GM12865 (cell line): ENCODE measurements at regions not wholly inside any gene's neighbourhood (a gene's known extent, or its start where the extent isn't known, plus 50 kb on each side); places are given as distances from the start of the nearest gene placed in this dataset.
"Not testable (repeated sequence)": the region's sequence is repeated elsewhere in the genome, so short reads cannot be mapped to it uniquely, and the experiment has no call there.

ENCODE experiments used
- DNase-seq: peaks from one replicate; pipeline ENCODE4 v3.0.0; 2010; ENCODE audit warnings: low read depth
- H3K4me3 ChIP-seq: 2 replicates; pipeline ENCODE4 v1.5.1; 2011; ENCODE audit warnings: mild to moderate bottlenecking, low read depth, low read length, control low read depth
- TF ChIP-seq, protein P1 (sequence below): IDR thresholded peaks from 2 replicates; pipeline ENCODE4 v1.5.1; 2011; ENCODE audit warnings: low read length, control low read depth, low read depth, inconsistent platforms; ENCODE audit not compliant: insufficient read depth; ENCODE audit errors: missing control alignments

DNA sequence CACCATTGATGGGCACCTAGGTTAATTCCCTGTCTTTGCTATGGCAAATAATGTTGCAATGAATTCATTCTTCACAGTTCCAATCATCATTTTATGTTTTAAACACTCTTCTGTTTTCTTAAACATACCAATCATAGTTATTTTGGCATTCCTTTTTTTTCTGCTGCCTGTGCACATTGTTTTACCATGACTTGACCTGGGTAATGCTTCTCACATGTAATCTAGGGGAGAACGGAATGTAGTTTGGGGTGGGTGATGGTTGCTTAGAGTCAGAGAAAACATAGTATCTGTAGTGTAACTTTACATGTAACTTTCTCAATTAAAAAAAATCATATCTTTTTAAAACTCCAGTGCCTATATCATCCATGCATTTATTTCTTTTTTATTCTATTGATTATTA lies 1945.3 kb upstream of the RAG2 start:
- no peak for DNase-seq
- TF ChIP-seq, protein P1, sequence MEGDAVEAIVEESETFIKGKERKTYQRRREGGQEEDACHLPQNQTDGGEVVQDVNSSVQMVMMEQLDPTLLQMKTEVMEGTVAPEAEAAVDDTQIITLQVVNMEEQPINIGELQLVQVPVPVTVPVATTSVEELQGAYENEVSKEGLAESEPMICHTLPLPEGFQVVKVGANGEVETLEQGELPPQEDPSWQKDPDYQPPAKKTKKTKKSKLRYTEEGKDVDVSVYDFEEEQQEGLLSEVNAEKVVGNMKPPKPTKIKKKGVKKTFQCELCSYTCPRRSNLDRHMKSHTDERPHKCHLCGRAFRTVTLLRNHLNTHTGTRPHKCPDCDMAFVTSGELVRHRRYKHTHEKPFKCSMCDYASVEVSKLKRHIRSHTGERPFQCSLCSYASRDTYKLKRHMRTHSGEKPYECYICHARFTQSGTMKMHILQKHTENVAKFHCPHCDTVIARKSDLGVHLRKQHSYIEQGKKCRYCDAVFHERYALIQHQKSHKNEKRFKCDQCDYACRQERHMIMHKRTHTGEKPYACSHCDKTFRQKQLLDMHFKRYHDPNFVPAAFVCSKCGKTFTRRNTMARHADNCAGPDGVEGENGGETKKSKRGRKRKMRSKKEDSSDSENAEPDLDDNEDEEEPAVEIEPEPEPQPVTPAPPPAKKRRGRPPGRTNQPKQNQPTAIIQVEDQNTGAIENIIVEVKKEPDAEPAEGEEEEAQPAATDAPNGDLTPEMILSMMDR = no peak
- no peak overlapping the region for H3K4me3 ChIP-seq

DNA sequence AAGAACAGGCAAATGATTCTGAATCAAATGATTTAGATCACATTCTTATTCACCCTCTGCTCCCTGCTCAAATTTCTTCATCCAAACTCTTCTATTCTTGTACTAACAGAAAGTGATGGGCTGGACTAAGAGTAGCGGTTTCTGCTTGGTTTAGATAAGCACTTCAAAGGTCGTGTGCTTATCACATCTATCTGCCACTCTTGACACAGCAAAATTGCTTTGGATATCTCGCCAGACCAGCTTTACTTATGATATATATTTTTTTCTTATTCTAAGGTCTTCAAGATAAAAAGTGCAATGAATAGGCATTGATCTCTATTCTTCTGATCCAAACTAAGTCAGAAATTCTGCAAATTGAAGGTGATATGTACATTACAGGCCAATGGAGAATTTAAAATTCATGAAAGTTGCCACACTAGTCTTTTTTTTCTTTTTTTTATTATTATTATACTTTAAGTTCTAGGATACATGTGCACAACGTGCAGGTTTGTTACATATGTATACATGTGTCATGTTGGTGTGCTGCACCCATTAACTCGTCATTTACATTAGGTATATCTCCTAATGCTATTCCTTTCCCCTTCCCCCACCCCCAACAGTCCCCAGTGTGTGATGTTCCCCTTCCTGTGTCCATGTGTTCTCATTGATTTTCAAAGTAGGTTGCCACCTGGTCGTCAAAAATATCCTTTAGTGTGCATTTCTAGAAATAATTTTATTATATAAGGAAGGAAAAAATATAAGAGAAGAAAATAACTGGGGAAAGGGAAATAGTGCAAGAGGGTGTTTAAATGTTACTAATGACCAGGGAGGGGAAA lies 1941.0 kb upstream of the RAG2 start:
- H3K4me3 ChIP-seq = no peak overlapping the region
- TF ChIP-seq, protein P1 = no peak
- DNase-seq = no peak

DNA sequence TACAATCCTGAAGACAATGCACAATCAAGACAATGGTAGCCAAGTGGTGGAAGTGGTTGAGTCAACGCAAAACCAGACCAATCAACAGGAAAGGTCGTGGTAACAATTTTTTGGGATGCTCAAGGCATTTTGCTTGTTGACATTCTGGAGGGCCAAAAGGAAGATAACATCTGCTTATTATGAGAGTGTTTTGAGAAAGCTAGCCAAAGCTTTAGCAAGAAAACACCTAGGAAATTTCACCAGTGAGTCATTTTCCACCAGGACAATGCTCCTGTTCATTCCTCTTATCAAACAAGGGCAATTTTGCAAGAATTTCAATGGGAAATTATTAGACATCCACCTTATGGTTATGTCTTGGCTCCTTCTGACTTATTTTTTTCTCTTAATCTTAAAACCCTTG lies 1932.2 kb upstream of the RAG2 start:
- TF ChIP-seq, protein P1 = no peak
- no peak overlapping the region for H3K4me3 ChIP-seq
- DNase-seq = no peak

DNA sequence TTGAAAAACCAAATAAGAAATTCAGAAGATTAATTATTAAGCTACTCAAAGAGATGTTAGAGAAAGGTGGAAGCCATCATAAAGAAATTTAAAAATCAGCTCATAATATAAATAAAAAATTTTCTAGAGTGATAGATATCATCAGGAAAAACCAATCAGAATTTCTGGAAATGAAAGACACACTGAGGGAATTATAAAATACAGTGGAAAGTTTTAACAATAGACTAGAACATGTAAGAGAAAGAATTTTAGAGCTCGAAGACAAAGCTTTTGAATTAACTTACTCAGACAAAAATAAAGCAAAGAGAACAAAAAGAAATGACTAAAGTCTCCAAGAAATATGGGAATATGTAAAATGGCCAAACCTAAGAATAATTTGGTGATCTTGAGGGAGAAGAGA lies 1926.9 kb upstream of the RAG2 start:
- no peak for DNase-seq
- TF ChIP-seq, protein P1 = no peak

DNA sequence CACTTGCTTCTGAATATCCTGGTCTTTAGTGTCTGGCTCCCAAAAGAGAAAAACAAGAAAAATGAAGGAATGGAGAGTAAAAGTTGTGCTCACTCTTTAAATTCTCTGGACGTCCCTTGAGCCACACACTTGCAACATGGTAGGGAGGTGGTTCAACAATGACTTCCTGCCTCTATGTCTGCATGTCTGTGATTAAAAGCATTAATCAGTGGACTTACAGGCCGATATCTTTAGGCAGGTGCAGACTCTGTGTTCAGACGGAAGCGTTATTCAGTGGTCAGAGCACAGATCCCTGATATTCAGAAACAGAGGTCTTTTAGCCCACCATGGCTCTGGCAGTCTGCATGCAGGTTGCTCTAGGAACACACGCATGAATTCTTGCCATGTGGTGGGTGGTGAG lies 1920.0 kb upstream of the RAG2 start:
- no peak for DNase-seq
- H3K4me3 ChIP-seq = no peak overlapping the region
- TF ChIP-seq, protein P1 = no peak

More for the DNA sequence above, 1926.9 kb upstream of the RAG2 start:
- H3K4me3 ChIP-seq = no peak overlapping the region

DNA sequence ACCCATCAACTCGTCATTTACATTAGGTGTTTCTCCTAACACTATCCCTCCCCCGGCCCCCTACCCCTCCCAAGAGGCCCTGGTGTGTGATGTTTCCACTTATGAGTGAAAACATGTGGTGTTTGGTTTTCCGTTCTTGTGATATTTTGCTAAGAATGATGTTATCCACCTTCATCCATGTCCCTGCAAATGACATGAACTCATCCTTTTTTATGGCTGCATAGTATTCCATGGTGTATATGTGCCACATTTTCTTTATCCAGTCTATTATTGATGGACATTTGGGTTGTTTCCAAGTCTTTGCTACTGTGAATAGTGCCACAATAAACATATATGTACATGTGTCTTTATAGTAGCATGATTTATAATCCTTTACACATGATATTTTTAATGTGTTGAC lies 1914.8 kb upstream of the RAG2 start:
- H3K4me3 ChIP-seq, DNase-seq: not testable (repeated sequence)

DNA sequence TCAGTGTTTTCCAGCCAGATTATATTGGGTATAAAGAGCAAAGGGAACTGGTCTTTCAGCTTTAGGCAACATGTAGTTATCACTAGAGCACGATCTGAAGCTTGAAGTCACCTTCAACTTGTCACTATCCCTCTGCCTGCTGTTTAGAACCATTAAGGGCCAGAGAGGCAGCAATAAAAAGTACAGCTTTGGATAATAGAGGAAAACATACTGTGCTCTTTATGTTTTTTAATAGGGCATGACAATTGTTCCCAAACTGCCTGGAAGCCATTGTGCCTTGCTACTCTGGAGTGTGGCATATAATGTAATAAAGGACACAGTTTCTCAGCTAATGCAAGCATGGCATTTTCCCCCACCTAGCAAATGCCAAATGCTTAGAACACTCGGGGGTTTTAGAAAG lies 1912.0 kb upstream of the RAG2 start:
- TF ChIP-seq, protein P1 = no peak
- no peak for DNase-seq
- no peak overlapping the region for H3K4me3 ChIP-seq
